ENCODE measurements at regions not wholly inside any gene's neighbourhood (a gene's known extent, or its start where the extent isn't known, plus 50 kb on each side); places are given as distances from the start of the nearest gene placed in this dataset.

- peaks cover 18% of the 10 kb centered on the region for H3K4me1 ChIP-seq (ENCODE audit: control insufficient read depth, extremely low read depth, insufficient read depth, low read length)
- no peak overlapping the region for H3K27ac ChIP-seq (ENCODE audit: insufficient read depth, low read depth, low read length)
- no peak for DNase-seq (ENCODE audit: low read depth, low spot score)
Measured at GRCh38 chr5:17156463-17156862, 61.0 kb upstream of the BASP1 start.

GRCh38 chr5:17157294-17157693 is 60.1 kb upstream of the BASP1 start:
- BruUV-seq (replicated peaks) = no TSS peak
- Histone ChIP-seq H3K9me1 (replicated peaks; ENCODE audit: control insufficient read depth, extremely low read depth, insufficient read depth, low read length) (no peaks in the 10 kb centered on the region), H3K4me2 (ENCODE audit: insufficient read depth, low read length) (no peak overlapping the region), H2AFZ (ENCODE audit: low read depth, low read length) (no peak overlapping the region), H3K79me2 (ENCODE audit: control insufficient read depth, insufficient read depth, low read length) (no peaks in the 10 kb centered on the region), H3K4me1 (ENCODE audit: control insufficient read depth, extremely low read depth, insufficient read depth, low read length) (peaks cover 18% of the 10 kb centered on the region), H3K27ac (ENCODE audit: insufficient read depth, low read depth, low read length) (no peak overlapping the region), H3K36me3 (ENCODE audit: control insufficient read depth in 2 of 2, extremely low read depth in 1 of 2, insufficient read depth in 2 of 2, low read length in 2 of 2) (no peaks in the 10 kb centered on the region), H3K9me3 (replicated peaks; ENCODE audit: control insufficient read depth, insufficient read depth, low read length) (no peaks in the 10 kb centered on the region), H3K4me3 (replicated peaks in 1 of 3; ENCODE audit: insufficient read depth in 1 of 3, low read depth in 1 of 3, low read length in 3 of 3) (no peak overlapping the region), H4K20me1 (replicated peaks; ENCODE audit: control insufficient read depth, extremely low read depth, insufficient read depth, low read length) (no peaks in the 10 kb centered on the region), H3K27me3 (ENCODE audit: control insufficient read depth in 2 of 2, insufficient read depth in 2 of 2, low read length in 2 of 2) (no peaks in the 10 kb centered on the region), H3K9ac (replicated peaks; ENCODE audit: extremely low read depth, insufficient read depth, low read length) (no peak overlapping the region)
- TF ChIP-seq GATA2 (IDR thresholded peaks at IDR 0.05; ENCODE audit: insufficient read depth, insufficient read length, low read depth, low read length) = no peak
- TF ChIP-seq CTCF (IDR thresholded peaks at IDR 0.05; ENCODE audit: extremely low read depth in 1 of 2, insufficient read depth in 1 of 2, low read depth in 1 of 2, low read length in 2 of 2) = no peak
- no peak for TF ChIP-seq POLR2AphosphoS5 (IDR thresholded peaks at IDR 0.05; ENCODE audit: insufficient read depth, low read depth, low read length)
- no peak for TF ChIP-seq EZH2 (IDR thresholded peaks at IDR 0.05; ENCODE audit: borderline replicate concordance, low read depth, low read length, severe bottlenecking)
- TF ChIP-seq JUN (IDR thresholded peaks at IDR 0.05; ENCODE audit: borderline replicate concordance, insufficient read depth, insufficient read length, low read depth) = no peak
- TF ChIP-seq FOS (IDR thresholded peaks at IDR 0.05; ENCODE audit: borderline replicate concordance, insufficient read depth, low read length) = no peak
- no peak for TF ChIP-seq MYC (IDR thresholded peaks at IDR 0.05; ENCODE audit: low read depth, low read length)
- no peak for TF ChIP-seq POLR2A (IDR thresholded peaks at IDR 0.05; ENCODE audit: low read depth, low read length)
- TF ChIP-seq MAX (IDR thresholded peaks at IDR 0.05; ENCODE audit: insufficient read depth, insufficient read length) = no peak
- DNase-seq (ENCODE audit: low read depth, low spot score) (no peak), FAIRE-seq (no peak)
- CTCF ChIA-PET = interaction anchor here (1.5 to 1.9 kb wide), 2 partner anchors 25 to 33 kb away, joined by 9 to 18 read pairs; no protein-coding TSS in a partner anchor
- intact Hi-C loops (cut with micrococcal nuclease) = no loop called here
- POLR2A ChIA-PET = interaction anchor here (0.5 kb wide), 1 partner anchor 221 kb away, joined by 5 read pairs; the partner anchor contains the start of gene MYO10
- dilution Hi-C loops (cut with MboI; ENCODE audit: extremely low pct_ligation_motif_present, low sequenced_read_pairs) = no loop called here

More at GRCh38 chr5:17156463-17156862, 61.0 kb upstream of the BASP1 start:
- H3K36me3 ChIP-seq (ENCODE audit: control insufficient read depth in 2 of 2, extremely low read depth in 1 of 2, insufficient read depth in 2 of 2, low read length in 2 of 2) = no peaks in the 10 kb centered on the region
- BruUV-seq (replicated peaks) = no TSS peak
- ChIA-PET POLR2A (no interaction called here), CTCF (interaction anchor here (1.5 to 1.9 kb wide), 2 partner anchors 24 to 34 kb away, joined by 9 to 18 read pairs; no protein-coding TSS in a partner anchor)
- dilution Hi-C loops (cut with MboI; ENCODE audit: extremely low pct_ligation_motif_present, low sequenced_read_pairs) = no loop called here
- FAIRE-seq = no peak
- no peak overlapping the region for H3K4me3 ChIP-seq (replicated peaks in 1 of 3; ENCODE audit: insufficient read depth in 1 of 3, low read depth in 1 of 3, low read length in 3 of 3)
- no peak overlapping the region for H3K4me2 ChIP-seq (ENCODE audit: insufficient read depth, low read length)
- H2AFZ ChIP-seq (ENCODE audit: low read depth, low read length) = no peak overlapping the region
- H3K27me3 ChIP-seq (ENCODE audit: control insufficient read depth in 2 of 2, insufficient read depth in 2 of 2, low read length in 2 of 2) = no peaks in the 10 kb centered on the region
- TF ChIP-seq EZH2 (IDR thresholded peaks at IDR 0.05; ENCODE audit: borderline replicate concordance, low read depth, low read length, severe bottlenecking) = no peak
- no peaks in the 10 kb centered on the region for H3K9me3 ChIP-seq (replicated peaks; ENCODE audit: control insufficient read depth, insufficient read depth, low read length)
- H4K20me1 ChIP-seq (replicated peaks; ENCODE audit: control insufficient read depth, extremely low read depth, insufficient read depth, low read length) = no peaks in the 10 kb centered on the region
- intact Hi-C loops (cut with micrococcal nuclease) = no loop called here
- no peak overlapping the region for H3K9ac ChIP-seq (replicated peaks; ENCODE audit: extremely low read depth, insufficient read depth, low read length)
- H3K9me1 ChIP-seq (replicated peaks; ENCODE audit: control insufficient read depth, extremely low read depth, insufficient read depth, low read length) = no peaks in the 10 kb centered on the region
- H3K79me2 ChIP-seq (ENCODE audit: control insufficient read depth, insufficient read depth, low read length) = no peaks in the 10 kb centered on the region

All from endothelial cell of umbilical vein (primary cell).